ENCODE measurements at regions not wholly inside any gene's neighbourhood (a gene's known extent, or its start where the extent isn't known, plus 50 kb on each side); places are given as distances from the start of the nearest gene placed in this dataset.

- no peak for TF ChIP-seq CTCF (IDR thresholded peaks at IDR 0.05)
- H3K27ac Mint-ChIP-seq = no peak overlapping the region
- peaks cover 0 to 4% (median 1%) of the 10 kb centered on the region in 3 donors for H3K27me3 Mint-ChIP-seq (ENCODE audit: low read depth in 3 of 3)
Measured at GRCh38 chr7:20988340-20988739, 201.7 kb upstream of the SP8 start.

GRCh38 chr7:20991544-20991943, 204.9 kb upstream of the SP8 start:
- H3K36me3 Mint-ChIP-seq = no peaks in the 10 kb centered on the region
- H3K4me3 Mint-ChIP-seq = no peak overlapping the region
- Histone ChIP-seq H3K27ac (ENCODE audit: low read depth in 1 of 2, low read length in 2 of 2) (no peak overlapping the region), H3K4me3 (replicated peaks in 1 of 3; ENCODE audit: low read depth in 2 of 3, low read length in 3 of 3) (no peak overlapping the region), H3K9ac (ENCODE audit: insufficient read depth, low read length, poor library complexity, severe bottlenecking) (no peak overlapping the region), H3K79me2 (ENCODE audit: insufficient read depth, low read length) (no peaks in the 10 kb centered on the region), H3K9me3 (replicated peaks in 1 of 2; ENCODE audit: control insufficient read depth in 1 of 2, insufficient read depth in 1 of 2, low read length in 2 of 2) (peaks cover 0 to 7% of the 10 kb centered on the region in 2 donors), H4K20me1 (ENCODE audit: insufficient read depth, low read length) (no peaks in the 10 kb centered on the region), H3K36me3 (replicated peaks in 1 of 2; ENCODE audit: control insufficient read depth in 1 of 2, insufficient read depth in 2 of 2, low read length in 2 of 2) (no peaks in the 10 kb centered on the region), H3K4me1 (ENCODE audit: control insufficient read depth in 1 of 2, insufficient read depth in 2 of 2, low read length in 2 of 2) (no peaks in the 10 kb centered on the region), H2AFZ (ENCODE audit: insufficient read depth, low read depth, low read length, poor library complexity, severe bottlenecking) (no peak overlapping the region), H3K4me2 (replicated peaks; ENCODE audit: extremely low read depth, low read length, poor library complexity, severe bottlenecking) (no peak overlapping the region), H3K27me3 (ENCODE audit: control insufficient read depth in 2 of 2, insufficient read depth in 2 of 2, low read length in 2 of 2) (no peaks in the 10 kb centered on the region)
- H3K4me1 Mint-ChIP-seq = no peaks in the 10 kb centered on the region
- H3K9me3 Mint-ChIP-seq = peaks cover 0 to 19% (median 4%) of the 10 kb centered on the region in 7 donors
- intact Hi-C loops (cut with micrococcal nuclease) = no loop called here
- no peak for TF ChIP-seq CTCF (IDR thresholded peaks at IDR 0.05)
- no peak overlapping the region for H3K27ac Mint-ChIP-seq
- peaks cover 0 to 2% (median 0%) of the 10 kb centered on the region in 3 donors for H3K27me3 Mint-ChIP-seq (ENCODE audit: low read depth in 3 of 3)
- no peak for DNase-seq

More at GRCh38 chr7:20988340-20988739, 201.7 kb upstream of the SP8 start:
- 86% methylated on average over 1 of the region's 3 CpGs for WGBS (ENCODE audit: insufficient coverage)
- no peaks in the 10 kb centered on the region for H3K79me2 ChIP-seq (ENCODE audit: insufficient read depth, low read length)
- no peak overlapping the region for H3K4me3 ChIP-seq (replicated peaks in 1 of 3; ENCODE audit: low read depth in 2 of 3, low read length in 3 of 3)
- H3K4me1 ChIP-seq (ENCODE audit: control insufficient read depth in 1 of 2, insufficient read depth in 2 of 2, low read length in 2 of 2) = no peaks in the 10 kb centered on the region
- no peaks in the 10 kb centered on the region for H3K36me3 ChIP-seq (replicated peaks in 1 of 2; ENCODE audit: control insufficient read depth in 1 of 2, insufficient read depth in 2 of 2, low read length in 2 of 2)
- Mint-ChIP-seq H3K9me3 (peaks cover 0 to 11% (median 6%) of the 10 kb centered on the region in 7 donors), H3K4me3 (no peak overlapping the region), H3K36me3 (no peaks in the 10 kb centered on the region), H3K4me1 (no peaks in the 10 kb centered on the region)
- no peak overlapping the region for H3K9ac ChIP-seq (ENCODE audit: insufficient read depth, low read length, poor library complexity, severe bottlenecking)
- H3K4me2 ChIP-seq (replicated peaks; ENCODE audit: extremely low read depth, low read length, poor library complexity, severe bottlenecking) = no peak overlapping the region
- H2AFZ ChIP-seq (ENCODE audit: insufficient read depth, low read depth, low read length, poor library complexity, severe bottlenecking) = no peak overlapping the region
- no peaks in the 10 kb centered on the region for H3K27me3 ChIP-seq (ENCODE audit: control insufficient read depth in 2 of 2, insufficient read depth in 2 of 2, low read length in 2 of 2)
- H3K27ac ChIP-seq (ENCODE audit: low read depth in 1 of 2, low read length in 2 of 2) = no peak overlapping the region
- DNase-seq = no peak
- H4K20me1 ChIP-seq (ENCODE audit: insufficient read depth, low read length) = no peaks in the 10 kb centered on the region
- peaks cover 0 to 4% of the 10 kb centered on the region in 2 donors for H3K9me3 ChIP-seq (replicated peaks in 1 of 2; ENCODE audit: control insufficient read depth in 1 of 2, insufficient read depth in 1 of 2, low read length in 2 of 2)
- intact Hi-C loops (cut with micrococcal nuclease) = no loop called here

Measured in CD14-positive monocyte (primary cell).